Mucosa of descending colon (tissue), 3 donors: ENCODE measurements at regions not wholly inside any gene's neighbourhood (a gene's known extent, or its start where the extent isn't known, plus 50 kb on each side); places are given as distances from the start of the nearest gene placed in this dataset.
A peak's percentile ranks its signal among the peaks of the same experiment; 100 is the strongest.

Source experiments
- ATAC-seq: fragments of 200-7000 bp; cut with Tn5 transposase; one replicate; pipeline ENCODE4 v1.9.1; 2020; ENCODE audit warnings: mild to moderate bottlenecking, moderate library complexity
- DNase-seq, 3 donors: peaks; one replicate each; pipeline ENCODE4 v3.0.0-alpha.2; 2020
- H3K36me3 ChIP-seq: fragments of 200-600 bp; one replicate; pipeline ENCODE4 v1.8.0; 2021; ENCODE audit warnings: low read depth, mild to moderate bottlenecking
- H3K4me1 ChIP-seq: fragments of 200-600 bp; one replicate; pipeline ENCODE4 v1.8.0; 2021; ENCODE audit warnings: low read depth, mild to moderate bottlenecking
- H3K4me3 ChIP-seq: fragments of 200-600 bp; one replicate; pipeline ENCODE4 v1.8.0; 2021; ENCODE audit warnings: mild to moderate bottlenecking
- H3K9me3 ChIP-seq: fragments of 200-600 bp; one replicate; pipeline ENCODE4 v1.8.0; 2021; ENCODE audit warnings: mild to moderate bottlenecking
- CTCF ChIP-seq: fragments of 200-600 bp; IDR thresholded peaks from one replicate; pipeline ENCODE4 v1.8.0; 2022; ENCODE audit warnings: antibody characterized with exemption, mild to moderate bottlenecking
- intact Hi-C, 2 donors: fragments of 100-400 bp; cut with DNase I in 1 of 2; cut with micrococcal nuclease in 1 of 2; formaldehyde crosslinking; loops; one replicate each; pipeline versions ENCODE4 v1.11.0 to v1.11.1; 2022; cut with DNase I, micrococcal nuclease
- donor health status: DM: no; HTN: no; CAD: no; lungs with moderate emphysema.
- donor health status: DM: no; HTN: no; CAD: no.
- donor health status: DM: no; HTN: yes; CAD: no.

DNA sequence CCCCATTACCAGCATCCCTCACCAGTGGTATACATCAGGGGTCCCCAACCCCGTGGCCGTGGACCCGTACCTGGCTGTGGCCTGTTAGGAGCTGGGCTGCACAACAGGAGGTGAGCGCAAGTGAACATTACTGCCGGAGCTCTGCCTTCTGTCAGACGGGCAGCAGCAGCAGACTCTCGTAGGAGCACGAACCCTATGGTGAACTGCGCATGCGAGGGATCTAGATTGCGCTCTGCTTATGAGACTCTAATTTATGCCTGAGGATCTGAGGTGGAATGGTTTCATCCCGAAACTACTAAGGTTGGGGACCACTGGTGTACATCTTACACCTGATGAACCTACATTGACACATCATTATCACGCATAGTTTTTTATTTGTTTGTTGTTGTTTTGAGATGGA, 52.8 kb upstream of the DHX15 start:
- intact Hi-C loops, result no loop called here

DNA sequence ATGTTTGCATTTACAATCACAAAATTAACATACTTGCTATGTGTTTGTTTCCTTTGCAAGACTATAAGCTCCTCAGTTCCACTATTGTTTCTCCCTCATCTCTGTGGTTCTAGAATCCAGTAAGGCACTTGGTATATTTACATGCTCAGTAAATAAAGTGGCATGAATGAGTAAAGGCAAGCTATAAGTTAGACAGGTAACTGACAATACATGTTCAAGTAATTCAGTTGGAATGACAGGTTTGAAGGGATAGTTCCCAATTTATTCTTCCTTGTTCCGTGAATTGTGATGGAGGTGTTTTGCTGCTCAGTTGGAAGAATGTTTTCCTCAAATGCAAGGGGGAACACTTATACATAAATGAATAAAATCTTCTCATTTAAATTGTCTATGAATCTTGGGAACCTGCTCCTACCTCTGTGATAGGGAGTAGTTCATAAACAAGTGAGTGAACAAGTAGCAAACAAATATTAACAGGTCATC, 54.1 kb upstream of the DHX15 start:
- H3K36me3 ChIP-seq, result no peaks in the 10 kb centered on the region
- TF ChIP-seq CTCF, result no peak
- no peaks in the 10 kb centered on the region for H3K9me3 ChIP-seq
- intact Hi-C loops, result no loop called here
- ATAC-seq (no peak), DNase-seq (no peak)
- no peak overlapping the region for H3K4me3 ChIP-seq
- H3K4me1 ChIP-seq, result peaks cover 7% of the 10 kb centered on the region

More for the DNA sequence above, 52.8 kb upstream of the DHX15 start:
- DNase-seq (no peak), ATAC-seq (no peak)
- H3K36me3 ChIP-seq, result no peaks in the 10 kb centered on the region
- H3K4me3 ChIP-seq, result no peak overlapping the region
- no peak for TF ChIP-seq CTCF
- no peaks in the 10 kb centered on the region for H3K9me3 ChIP-seq
- peaks cover 7% of the 10 kb centered on the region for H3K4me1 ChIP-seq

DNA sequence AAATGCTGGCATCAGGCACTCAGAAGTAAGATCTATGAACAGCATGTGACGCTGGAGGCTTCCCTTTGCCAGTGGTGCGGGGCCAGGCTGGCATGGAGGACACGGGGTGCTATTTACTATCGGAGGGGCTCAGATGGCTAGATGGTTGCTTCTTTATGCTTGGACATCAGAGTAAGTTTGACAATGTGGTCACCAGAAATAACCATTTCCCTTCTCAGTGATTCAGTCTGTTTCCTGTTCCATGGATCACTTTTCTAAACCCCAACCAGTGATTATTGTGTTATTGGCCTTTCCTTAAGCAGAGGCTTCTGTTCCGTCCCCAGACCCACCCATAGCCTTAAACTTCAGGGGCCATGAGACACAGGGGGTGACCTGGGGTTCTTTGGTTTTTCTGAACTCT, 55.4 kb upstream of the DHX15 start:
- no peak for ATAC-seq
- peaks cover 12% of the 10 kb centered on the region for H3K4me1 ChIP-seq
- no peak for DNase-seq
- no peak overlapping the region for H3K4me3 ChIP-seq
- intact Hi-C loops, result no loop called here
- no peak for TF ChIP-seq CTCF
- H3K9me3 ChIP-seq, result no peaks in the 10 kb centered on the region
- no peaks in the 10 kb centered on the region for H3K36me3 ChIP-seq

GRCh38 chr4:24640366-24640765, 56.0 kb upstream of the DHX15 start:
- peak; percentile 80 for ATAC-seq
- Histone ChIP-seq H3K4me1 (peaks cover 16% of the 10 kb centered on the region), H3K36me3 (no peaks in the 10 kb centered on the region), H3K9me3 (no peaks in the 10 kb centered on the region), H3K4me3 (no peak overlapping the region)
- intact Hi-C loops, result no loop called here
- TF ChIP-seq CTCF, result no peak
- DNase-seq, result peak in 1 of 3 donors; percentile 39

DNA sequence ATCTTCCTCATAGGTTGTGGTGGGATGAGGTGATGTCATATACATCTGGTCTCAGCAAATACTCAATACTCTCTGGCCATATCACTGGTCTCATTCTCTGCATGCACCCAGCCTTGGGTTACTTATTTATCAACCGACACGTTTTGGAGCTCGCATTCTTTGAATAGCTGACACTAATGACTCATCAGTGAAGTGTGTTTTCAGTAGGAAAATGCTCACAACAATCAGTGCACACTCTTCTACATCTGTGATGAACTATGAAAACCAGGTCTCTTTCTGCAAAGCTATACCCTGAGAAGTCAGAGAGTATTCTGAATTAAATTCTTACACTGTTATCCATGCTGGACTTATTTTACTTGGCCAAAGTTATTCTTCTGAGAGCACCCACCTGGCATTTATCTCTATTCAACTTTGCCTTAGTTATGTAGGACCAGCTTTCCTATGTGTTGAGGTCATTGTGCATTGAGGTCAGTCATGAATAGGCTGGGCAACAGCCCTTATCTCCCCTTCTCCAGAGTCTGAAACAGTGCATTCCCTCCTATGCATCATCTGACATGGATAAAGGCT, 58.7 kb upstream of the DHX15 start:
- Histone ChIP-seq H3K36me3 (no peaks in the 10 kb centered on the region), H3K4me1 (peaks cover 31% of the 10 kb centered on the region), H3K4me3 (no peak overlapping the region), H3K9me3 (no peaks in the 10 kb centered on the region)
- peak; percentile 14 for ATAC-seq
- no peak for TF ChIP-seq CTCF
- intact Hi-C loops, result no loop called here
- DNase-seq, result no peak
